ENCODE measurements at regions not wholly inside any gene's neighbourhood (a gene's known extent, or its start where the extent isn't known, plus 50 kb on each side); places are given as distances from the start of the nearest gene placed in this dataset.

DNA sequence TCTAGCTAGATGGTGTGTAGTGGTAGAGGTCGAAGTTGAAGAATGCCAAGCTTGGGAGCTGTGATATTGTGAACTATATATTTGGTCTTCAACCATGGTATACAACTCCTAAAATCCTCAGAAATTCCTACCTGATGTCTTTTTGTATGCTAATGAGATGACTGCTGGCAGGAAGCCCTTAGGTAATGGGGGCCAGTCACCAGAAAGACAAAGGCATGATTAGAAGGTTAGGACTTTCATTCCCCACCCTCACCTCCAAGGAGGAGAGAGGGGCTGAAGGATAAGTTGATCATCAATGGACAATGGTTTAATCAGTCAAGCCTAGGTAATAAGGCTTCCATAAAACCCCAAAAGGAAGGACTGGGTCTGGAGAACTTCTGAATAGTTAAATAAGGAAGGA lies 285.7 kb upstream of the POU5F2 start:
- CTCF ChIA-PET: no interaction called here
- TF ChIP-seq, protein P1, sequence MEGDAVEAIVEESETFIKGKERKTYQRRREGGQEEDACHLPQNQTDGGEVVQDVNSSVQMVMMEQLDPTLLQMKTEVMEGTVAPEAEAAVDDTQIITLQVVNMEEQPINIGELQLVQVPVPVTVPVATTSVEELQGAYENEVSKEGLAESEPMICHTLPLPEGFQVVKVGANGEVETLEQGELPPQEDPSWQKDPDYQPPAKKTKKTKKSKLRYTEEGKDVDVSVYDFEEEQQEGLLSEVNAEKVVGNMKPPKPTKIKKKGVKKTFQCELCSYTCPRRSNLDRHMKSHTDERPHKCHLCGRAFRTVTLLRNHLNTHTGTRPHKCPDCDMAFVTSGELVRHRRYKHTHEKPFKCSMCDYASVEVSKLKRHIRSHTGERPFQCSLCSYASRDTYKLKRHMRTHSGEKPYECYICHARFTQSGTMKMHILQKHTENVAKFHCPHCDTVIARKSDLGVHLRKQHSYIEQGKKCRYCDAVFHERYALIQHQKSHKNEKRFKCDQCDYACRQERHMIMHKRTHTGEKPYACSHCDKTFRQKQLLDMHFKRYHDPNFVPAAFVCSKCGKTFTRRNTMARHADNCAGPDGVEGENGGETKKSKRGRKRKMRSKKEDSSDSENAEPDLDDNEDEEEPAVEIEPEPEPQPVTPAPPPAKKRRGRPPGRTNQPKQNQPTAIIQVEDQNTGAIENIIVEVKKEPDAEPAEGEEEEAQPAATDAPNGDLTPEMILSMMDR (IDR thresholded peaks at IDR 0.05): no peak
- TF ChIP-seq EZH2 (IDR thresholded peaks at IDR 0.05; ENCODE audit: borderline replicate concordance, insufficient read depth, low read depth, low read length, poor library complexity, severe bottlenecking): no peak
- WGBS (ENCODE audit: insufficient coverage): no CpG with 5 or more reads among the region's 1 CpG

DNA sequence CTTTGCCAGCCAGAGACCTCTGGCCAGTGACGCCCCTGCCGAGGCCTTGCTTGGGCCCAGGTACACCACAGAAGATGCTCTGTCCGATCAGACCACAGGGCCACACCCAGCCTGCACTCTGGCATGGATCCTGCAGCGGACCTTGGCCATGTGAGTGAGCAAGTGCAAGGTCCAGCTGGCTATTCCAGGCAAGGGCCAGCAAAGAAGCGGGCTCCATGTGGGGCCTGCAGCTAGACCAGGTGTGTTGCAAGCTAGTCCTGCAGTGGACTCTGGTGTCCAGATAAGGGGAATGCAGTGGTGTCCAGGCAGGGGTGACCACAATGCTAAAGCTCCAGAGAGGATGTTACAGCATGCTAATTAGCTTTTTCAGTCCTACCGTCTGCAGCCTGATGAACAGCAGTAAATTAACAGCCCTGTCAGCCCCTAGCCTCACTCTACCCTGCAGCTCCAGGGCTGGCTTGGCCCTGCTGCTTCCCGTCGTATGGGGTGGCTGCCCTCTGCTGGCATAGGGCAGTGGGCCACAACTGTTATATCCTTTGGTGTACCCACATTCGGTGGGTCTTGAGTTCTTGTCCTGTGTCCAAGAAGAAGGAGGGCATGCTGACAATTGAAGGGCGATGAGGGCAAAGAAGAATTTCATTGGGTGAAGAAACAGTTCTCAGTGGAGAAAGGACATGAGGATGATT lies 284.5 kb upstream of the POU5F2 start:
- no peak for ATAC-seq (ENCODE audit: low read depth)
- CTCF ChIA-PET: no interaction called here
- Histone ChIP-seq H3K4me2 (replicated peaks; ENCODE audit: low read depth, low read length, poor library complexity, severe bottlenecking) (no peak overlapping the region), H2AFZ (ENCODE audit: insufficient read depth, low read depth, low read length, poor library complexity, severe bottlenecking) (no peak overlapping the region), H3K4me1 (ENCODE audit: control insufficient read depth in 2 of 2, insufficient read depth in 2 of 2, low read length in 2 of 2) (peaks cover 6% of the 10 kb centered on the region in 2 donors), H3K27ac (ENCODE audit: low read length in 2 of 2) (no peak overlapping the region), H4K20me1 (ENCODE audit: control insufficient read depth, insufficient read depth, low read length, poor library complexity, severe bottlenecking) (no peaks in the 10 kb centered on the region), H3K36me3 (replicated peaks in 1 of 2; ENCODE audit: control extremely low read depth in 1 of 2, control insufficient read depth in 1 of 2, extremely low read depth in 1 of 2, insufficient read depth in 2 of 2, low read length in 1 of 2) (peaks cover 0 to 2% of the 10 kb centered on the region in 2 experiments), H3K27me3 (replicated peaks in 1 of 4; ENCODE audit: control extremely low read depth in 1 of 4, control insufficient read depth in 3 of 4, insufficient read depth in 4 of 4, low read length in 3 of 4) (no peaks in the 10 kb centered on the region), H3K9ac (ENCODE audit: low read length) (no peak overlapping the region), H3K9me3 (ENCODE audit: control extremely low read depth in 1 of 3, control insufficient read depth in 2 of 3, insufficient read depth in 1 of 3, low read length in 2 of 3) (no peaks in the 10 kb centered on the region), H3K4me3 (ENCODE audit: control extremely low read depth in 1 of 5, extremely low read depth in 1 of 5, insufficient read depth in 1 of 5, low read depth in 2 of 5, low read length in 4 of 5) (no peak overlapping the region), H3K79me2 (ENCODE audit: control insufficient read depth, insufficient read depth, low read length) (no peaks in the 10 kb centered on the region)
- Mint-ChIP-seq H3K27ac (no peak overlapping the region), H3K4me3 (no peak overlapping the region), H3K4me1 (peaks cover 24% of the 10 kb centered on the region), H3K9me3 (ENCODE audit: insufficient read depth) (no peaks in the 10 kb centered on the region), H3K27me3 (no peaks in the 10 kb centered on the region)
- DNase-seq: no peak
- POLR2A ChIA-PET: no interaction called here
- TF ChIP-seq, protein P1 (IDR thresholded peaks at IDR 0.05): no peak
- no peak for TF ChIP-seq EZH2 (IDR thresholded peaks at IDR 0.05; ENCODE audit: borderline replicate concordance, insufficient read depth, low read depth, low read length, poor library complexity, severe bottlenecking)
- 97% methylated on average over 10 of the region's 10 CpGs for WGBS (ENCODE audit: insufficient coverage)
- intact Hi-C loops (cut with micrococcal nuclease): no loop called here

More for the DNA sequence above, 285.7 kb upstream of the POU5F2 start:
- Histone ChIP-seq H3K27ac (ENCODE audit: low read length in 2 of 2) (no peak overlapping the region), H3K4me1 (ENCODE audit: control insufficient read depth in 2 of 2, insufficient read depth in 2 of 2, low read length in 2 of 2) (peaks cover 6% of the 10 kb centered on the region in 2 donors), H3K9ac (ENCODE audit: low read length) (no peak overlapping the region), H3K79me2 (ENCODE audit: control insufficient read depth, insufficient read depth, low read length) (no peaks in the 10 kb centered on the region), H3K9me3 (ENCODE audit: control extremely low read depth in 1 of 3, control insufficient read depth in 2 of 3, insufficient read depth in 1 of 3, low read length in 2 of 3) (no peaks in the 10 kb centered on the region), H3K4me3 (ENCODE audit: control extremely low read depth in 1 of 5, extremely low read depth in 1 of 5, insufficient read depth in 1 of 5, low read depth in 2 of 5, low read length in 4 of 5) (no peak overlapping the region), H2AFZ (ENCODE audit: insufficient read depth, low read depth, low read length, poor library complexity, severe bottlenecking) (no peak overlapping the region), H3K27me3 (replicated peaks in 1 of 4; ENCODE audit: control extremely low read depth in 1 of 4, control insufficient read depth in 3 of 4, insufficient read depth in 4 of 4, low read length in 3 of 4) (no peaks in the 10 kb centered on the region), H4K20me1 (ENCODE audit: control insufficient read depth, insufficient read depth, low read length, poor library complexity, severe bottlenecking) (no peaks in the 10 kb centered on the region), H3K4me2 (replicated peaks; ENCODE audit: low read depth, low read length, poor library complexity, severe bottlenecking) (no peak overlapping the region), H3K36me3 (replicated peaks in 1 of 2; ENCODE audit: control extremely low read depth in 1 of 2, control insufficient read depth in 1 of 2, extremely low read depth in 1 of 2, insufficient read depth in 2 of 2, low read length in 1 of 2) (peaks cover 2 to 5% of the 10 kb centered on the region in 2 experiments)
- POLR2A ChIA-PET: no interaction called here
- Mint-ChIP-seq H3K27ac (no peak overlapping the region), H3K4me1 (peaks cover 24% of the 10 kb centered on the region), H3K4me3 (no peak overlapping the region), H3K9me3 (ENCODE audit: insufficient read depth) (no peaks in the 10 kb centered on the region), H3K27me3 (no peaks in the 10 kb centered on the region)
- ATAC-seq (ENCODE audit: low read depth): no peak
- DNase-seq: no peak
- intact Hi-C loops (cut with micrococcal nuclease): no loop called here

Data from B cell (primary cell).